TTC549 (cell line): ENCODE measurements at regions not wholly inside any gene's neighbourhood (a gene's known extent, or its start where the extent isn't known, plus 50 kb on each side); places are given as distances from the start of the nearest gene placed in this dataset.
"Not testable (repeated sequence)": the region's sequence is repeated elsewhere in the genome, so short reads cannot be mapped to it uniquely, and the experiment has no call there.

Experiments
- FAIRE-seq: peaks from 2 replicates; lab custom pipeline; 2012; peaks lifted over from hg19 to GRCh38; lab: Jason Lieb, UNC

GRCh38 chr12:72723732-72724131 lies 451.6 kb downstream of the TRHDE start:
- no peak for FAIRE-seq

- no peak for FAIRE-seq
Observed at GRCh38 chr12:72729451-72730010, 457.4 kb downstream of the TRHDE start.

GRCh38 chr12:72734581-72734980 lies 462.4 kb downstream of the TRHDE start:
- no peak for FAIRE-seq

- no peak for FAIRE-seq
Observed at GRCh38 chr12:72738811-72739210, 466.6 kb downstream of the TRHDE start.

GRCh38 chr12:72740064-72740463 lies 467.9 kb downstream of the TRHDE start:
- no peak for FAIRE-seq

GRCh38 chr12:72742568-72742967 lies 470.4 kb downstream of the TRHDE start:
- no peak for FAIRE-seq

GRCh38 chr12:72746048-72746447 lies 473.9 kb downstream of the TRHDE start:
- FAIRE-seq = no peak

- FAIRE-seq = no peak
Observed at GRCh38 chr12:72747111-72747849, 475.1 kb downstream of the TRHDE start.

GRCh38 chr12:72748971-72749370 lies 476.8 kb downstream of the TRHDE start:
- FAIRE-seq = no peak

GRCh38 chr12:72753571-72753970 lies 481.4 kb downstream of the TRHDE start:
- FAIRE-seq = no peak

- not testable (repeated sequence) for FAIRE-seq
Observed at GRCh38 chr12:72754026-72754425, 481.9 kb downstream of the TRHDE start.

- no peak for FAIRE-seq
Observed at GRCh38 chr12:72766517-72766916, 494.3 kb downstream of the TRHDE start.

GRCh38 chr12:72774023-72774422 lies 501.9 kb downstream of the TRHDE start:
- no peak for FAIRE-seq

GRCh38 chr12:72777806-72778205 lies 505.6 kb downstream of the TRHDE start:
- FAIRE-seq = no peak

GRCh38 chr12:72790273-72790672 lies 518.1 kb downstream of the TRHDE start:
- no peak for FAIRE-seq

GRCh38 chr12:72792889-72793288 lies 520.7 kb downstream of the TRHDE start:
- FAIRE-seq = no peak

- FAIRE-seq = no peak
Observed at GRCh38 chr12:72793796-72794195, 521.6 kb downstream of the TRHDE start.

- FAIRE-seq = no peak
Observed at GRCh38 chr12:72815421-72815820, 543.3 kb downstream of the TRHDE start.

- FAIRE-seq = no peak
Observed at GRCh38 chr12:72828662-72829324, 556.6 kb downstream of the TRHDE start.

- FAIRE-seq = no peak
Observed at GRCh38 chr12:72829838-72830237, 557.7 kb downstream of the TRHDE start.

GRCh38 chr12:72832024-72832423 lies 559.9 kb downstream of the TRHDE start:
- FAIRE-seq = no peak

- FAIRE-seq = no peak
Observed at GRCh38 chr12:72836194-72836593, 564.0 kb downstream of the TRHDE start.

- FAIRE-seq = no peak
Observed at GRCh38 chr12:72839696-72840095, 567.5 kb downstream of the TRHDE start.

- FAIRE-seq = no peak
Observed at GRCh38 chr12:72863671-72864070, 591.5 kb downstream of the TRHDE start.
